Ishikawa (cell line): ENCODE measurements at regions not wholly inside any gene's neighbourhood (a gene's known extent, or its start where the extent isn't known, plus 50 kb on each side); places are given as distances from the start of the nearest gene placed in this dataset.

Source experiments
- CEBPB ChIP-seq: IDR thresholded peaks from 2 replicates; pipeline ENCODE4 v1.6.1; 2012
- CREB1 ChIP-seq: IDR thresholded peaks from 2 replicates; pipeline ENCODE4 v1.6.1; 2012; ENCODE audit warnings: low read depth
- EGR1 ChIP-seq: IDR thresholded peaks from 2 replicates; pipeline ENCODE4 v1.6.1; 2012
- EP300 ChIP-seq: IDR thresholded peaks from 2 replicates; pipeline ENCODE4 v1.6.1; 2012; ENCODE audit warnings: borderline replicate concordance
- FOXM1 ChIP-seq: IDR thresholded peaks from 2 replicates; pipeline ENCODE4 v1.6.1; 2012; ENCODE audit warnings: low read depth, borderline replicate concordance
- MAX ChIP-seq: IDR thresholded peaks from 2 replicates; pipeline ENCODE4 v1.6.1; 2012
- NFIC ChIP-seq: IDR thresholded peaks from 2 replicates; pipeline ENCODE4 v1.6.1; 2012
- RAD21 ChIP-seq: IDR thresholded peaks from 2 replicates; pipeline ENCODE4 v1.6.1; 2012; ENCODE audit warnings: low read depth
- REST ChIP-seq: IDR thresholded peaks from 2 replicates; pipeline ENCODE4 v1.6.1; 2012; ENCODE audit warnings: low read depth, mild to moderate bottlenecking
- TAF1 ChIP-seq: IDR thresholded peaks from 2 replicates; pipeline ENCODE4 v1.6.1; 2012; ENCODE audit warnings: low read depth, mild to moderate bottlenecking
- TCF12 ChIP-seq: IDR thresholded peaks from 2 replicates; pipeline ENCODE4 v1.6.1; 2012; ENCODE audit warnings: low read depth
- TEAD4 ChIP-seq: IDR thresholded peaks from 2 replicates; pipeline ENCODE4 v1.6.1; 2012
- YY1 ChIP-seq: IDR thresholded peaks from 2 replicates; pipeline ENCODE4 v1.6.1; 2012; ENCODE audit warnings: low read depth
- ZBTB7A ChIP-seq: IDR thresholded peaks from 2 replicates; pipeline ENCODE4 v1.6.1; 2012; ENCODE audit warnings: low read depth
- TF ChIP-seq, protein P1 (sequence below): IDR thresholded peaks from 2 replicates; pipeline ENCODE4 v1.6.1; 2012

DNA sequence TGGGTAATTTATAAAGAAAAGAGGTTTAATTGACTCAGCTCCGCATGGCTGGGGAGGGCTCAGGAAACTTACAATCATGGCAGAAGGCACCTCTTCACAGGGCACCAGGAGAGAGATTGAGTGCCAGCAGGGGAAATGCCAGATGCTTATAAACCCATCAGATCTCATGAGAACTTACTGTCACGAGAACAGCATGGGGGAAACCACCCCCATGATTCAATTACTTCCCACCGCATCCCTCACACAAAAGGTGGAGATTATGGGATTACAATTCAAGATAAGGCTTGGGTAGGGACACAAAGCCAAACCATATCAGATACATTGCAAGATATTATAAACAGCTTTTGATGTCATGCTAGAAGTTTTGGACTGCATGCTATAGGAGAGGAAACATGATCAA lies 204.3 kb downstream of the VEGFC start:
- TF ChIP-seq CREB1 (no peak), YY1 (no peak), EP300 (no peak), FOXM1 (no peak), ZBTB7A (no peak), CEBPB (no peak), EGR1 (no peak)
- TF ChIP-seq, protein P1, sequence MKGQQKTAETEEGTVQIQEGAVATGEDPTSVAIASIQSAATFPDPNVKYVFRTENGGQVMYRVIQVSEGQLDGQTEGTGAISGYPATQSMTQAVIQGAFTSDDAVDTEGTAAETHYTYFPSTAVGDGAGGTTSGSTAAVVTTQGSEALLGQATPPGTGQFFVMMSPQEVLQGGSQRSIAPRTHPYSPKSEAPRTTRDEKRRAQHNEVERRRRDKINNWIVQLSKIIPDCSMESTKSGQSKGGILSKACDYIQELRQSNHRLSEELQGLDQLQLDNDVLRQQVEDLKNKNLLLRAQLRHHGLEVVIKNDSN = no peak

- TF ChIP-seq, protein P1 = no peak
- TF ChIP-seq TEAD4 = no peak
- TF ChIP-seq CREB1 = no peak
- TF ChIP-seq NFIC = no peak
- no peak for TF ChIP-seq TCF12
- TF ChIP-seq ZBTB7A = no peak
- no peak for TF ChIP-seq CEBPB
- TF ChIP-seq TAF1 = no peak
- no peak for TF ChIP-seq REST
Observed at GRCh38 chr4:176592976-176593670, 199.6 kb downstream of the VEGFC start.

DNA sequence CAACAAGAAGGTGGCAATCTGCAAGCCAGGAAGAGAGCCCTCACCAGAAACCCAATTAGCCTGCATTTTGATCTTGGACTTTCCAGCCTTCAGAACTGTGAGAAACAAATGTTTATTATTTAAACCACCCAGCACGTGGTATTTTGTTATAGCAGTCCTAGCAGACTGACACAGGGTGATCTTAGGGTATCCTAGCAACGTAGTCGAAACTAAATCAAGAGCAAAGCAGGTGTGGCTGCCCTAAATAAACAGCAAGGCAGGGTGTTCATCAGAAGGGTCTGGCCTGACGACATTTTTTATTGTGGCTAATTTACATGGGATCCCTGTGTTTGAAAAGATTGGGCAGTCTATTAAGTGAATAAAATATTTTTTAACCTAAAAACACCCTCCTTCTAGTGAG lies 198.8 kb downstream of the VEGFC start:
- TF ChIP-seq YY1 (no peak), ZBTB7A (no peak), EGR1 (no peak), REST (no peak), TAF1 (no peak), NFIC (no peak)

- TF ChIP-seq EP300 (no peak), TCF12 (no peak), TEAD4 (no peak), MAX (no peak), NFIC (no peak), REST (no peak), ZBTB7A (no peak), CEBPB (no peak), YY1 (no peak)
- TF ChIP-seq, protein P1 = no peak
Observed at GRCh38 chr4:176595257-176595656, 197.5 kb downstream of the VEGFC start.

GRCh38 chr4:176601124-176601523 lies 191.6 kb downstream of the VEGFC start:
- TF ChIP-seq RAD21 (no peak), EGR1 (no peak), YY1 (no peak)
